Body of pancreas (tissue), 4 donors: ENCODE measurements at regions not wholly inside any gene's neighbourhood (a gene's known extent, or its start where the extent isn't known, plus 50 kb on each side); places are given as distances from the start of the nearest gene placed in this dataset.
"Not testable (repeated sequence)": the region's sequence is repeated elsewhere in the genome, so short reads cannot be mapped to it uniquely, and the experiment has no call there.

Experiments
- CTCF ChIP-seq, 7 experiments: fragments of 450-650 bp in 4 of 7; fragments of 200-600 bp in 3 of 7; sonication (generic) in 3 of 7; IDR thresholded peaks; one replicate each; pipeline ENCODE4 v1.5.1; 2016 to 2019; ENCODE audit warnings: antibody characterized with exemption in 7 of 7
- POLR2A ChIP-seq, 3 donors: fragments of 450-650 bp; IDR thresholded peaks; one replicate each; pipeline ENCODE4 v1.6.1; 2016; ENCODE audit warnings: antibody characterized with exemption in 3 of 3, mild to moderate bottlenecking in 2 of 3

- not testable (repeated sequence) for TF ChIP-seq POLR2A, CTCF (IDR thresholded peaks at IDR 0.05)
Measured at GRCh38 chr4:189846608-189847007, 94.1 kb upstream of the FRG1 start.
